ENCODE measurements at regions not wholly inside any gene's neighbourhood (a gene's known extent, or its start where the extent isn't known, plus 50 kb on each side); places are given as distances from the start of the nearest gene placed in this dataset.

- TF ChIP-seq, protein P1, sequence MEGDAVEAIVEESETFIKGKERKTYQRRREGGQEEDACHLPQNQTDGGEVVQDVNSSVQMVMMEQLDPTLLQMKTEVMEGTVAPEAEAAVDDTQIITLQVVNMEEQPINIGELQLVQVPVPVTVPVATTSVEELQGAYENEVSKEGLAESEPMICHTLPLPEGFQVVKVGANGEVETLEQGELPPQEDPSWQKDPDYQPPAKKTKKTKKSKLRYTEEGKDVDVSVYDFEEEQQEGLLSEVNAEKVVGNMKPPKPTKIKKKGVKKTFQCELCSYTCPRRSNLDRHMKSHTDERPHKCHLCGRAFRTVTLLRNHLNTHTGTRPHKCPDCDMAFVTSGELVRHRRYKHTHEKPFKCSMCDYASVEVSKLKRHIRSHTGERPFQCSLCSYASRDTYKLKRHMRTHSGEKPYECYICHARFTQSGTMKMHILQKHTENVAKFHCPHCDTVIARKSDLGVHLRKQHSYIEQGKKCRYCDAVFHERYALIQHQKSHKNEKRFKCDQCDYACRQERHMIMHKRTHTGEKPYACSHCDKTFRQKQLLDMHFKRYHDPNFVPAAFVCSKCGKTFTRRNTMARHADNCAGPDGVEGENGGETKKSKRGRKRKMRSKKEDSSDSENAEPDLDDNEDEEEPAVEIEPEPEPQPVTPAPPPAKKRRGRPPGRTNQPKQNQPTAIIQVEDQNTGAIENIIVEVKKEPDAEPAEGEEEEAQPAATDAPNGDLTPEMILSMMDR (conservative IDR thresholded peaks at IDR 0.05), result no peak
- peak overlapping the region; percentile 76 for H3K27ac ChIP-seq
Measured at GRCh38 chr3:56990641-56991015, 69.8 kb upstream of the SPATA12 start.

DNA sequence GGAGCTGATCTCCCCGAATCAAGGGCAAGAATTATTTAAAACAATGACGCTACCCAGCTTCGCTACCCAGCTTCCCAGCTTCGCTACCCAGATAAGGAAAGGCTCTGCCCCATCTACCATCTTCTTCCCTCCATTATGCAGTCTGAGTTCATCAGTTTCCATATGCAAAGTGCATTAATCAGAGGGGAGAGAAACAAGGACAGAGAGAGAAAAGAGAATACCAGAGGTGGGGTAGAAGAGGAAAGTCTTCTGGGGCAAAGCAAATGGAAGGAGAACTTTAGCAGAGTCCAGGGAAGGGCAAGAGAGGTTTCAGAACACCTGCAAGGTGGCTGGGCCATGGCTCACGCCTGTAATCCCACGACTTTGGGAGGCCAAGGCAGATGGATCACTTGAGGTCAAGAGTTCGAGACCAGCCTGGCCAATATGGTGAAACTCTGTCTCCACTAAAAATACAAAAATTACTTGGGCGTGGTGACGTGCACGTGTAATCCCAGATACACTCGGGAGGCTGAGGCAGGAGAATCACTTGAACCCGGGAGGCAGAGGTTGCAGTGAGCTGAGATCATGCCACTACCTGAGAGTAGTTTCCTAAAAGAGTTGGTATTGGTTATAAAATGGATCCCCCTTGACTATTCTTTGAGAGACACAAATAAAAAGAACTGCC, 70.4 kb upstream of the SPATA12 start:
- H3K27ac ChIP-seq, result peak overlapping the region; percentile 76
- TF ChIP-seq, protein P1 (conservative IDR thresholded peaks at IDR 0.05), result no peak

DNA sequence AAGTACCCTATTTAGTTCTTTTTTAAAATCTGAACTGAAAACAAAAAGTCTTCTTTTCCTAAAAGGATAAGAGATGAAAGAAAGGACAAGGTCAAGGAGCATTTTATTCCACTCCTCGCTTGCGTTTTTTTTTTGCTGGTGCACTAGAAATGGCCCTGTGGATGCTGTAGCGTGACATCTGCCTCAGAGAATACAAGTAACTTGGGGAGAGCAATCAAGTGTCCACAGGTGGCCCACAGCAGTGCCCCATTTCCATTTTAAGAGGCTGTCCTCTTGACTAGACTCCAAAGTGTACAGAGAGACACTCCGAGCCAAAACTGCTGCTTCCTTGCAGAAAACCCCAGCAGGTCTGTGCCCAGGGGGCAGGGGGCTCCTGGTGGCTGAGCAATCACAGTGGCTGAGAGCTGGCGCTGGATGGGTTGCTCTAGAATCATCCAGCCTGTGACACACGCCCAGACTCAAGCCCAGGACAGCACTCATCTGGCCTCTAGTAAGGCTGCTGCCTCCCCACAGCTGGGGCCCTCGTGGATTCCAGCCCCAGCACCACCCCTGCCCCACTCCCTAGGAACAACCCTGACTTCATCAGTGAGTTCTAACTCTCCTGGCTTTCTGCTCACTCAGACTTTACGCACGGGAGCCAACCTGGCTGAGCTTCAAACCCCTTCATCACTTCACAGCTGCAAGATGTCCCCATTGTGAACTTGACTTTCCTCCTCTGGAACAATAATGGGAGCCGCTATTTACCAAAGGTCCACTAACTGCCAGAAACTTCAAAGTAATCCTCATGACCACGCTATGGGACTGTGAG, 71.1 kb upstream of the SPATA12 start:
- TF ChIP-seq, protein P1 (conservative IDR thresholded peaks at IDR 0.05), result peak; percentile 57

GRCh38 chr3:56988458-56989168, 71.9 kb upstream of the SPATA12 start:
- TF ChIP-seq, protein P1 (conservative IDR thresholded peaks at IDR 0.05), result peak; percentile 91
- peak overlapping the region; percentile 76 for H3K27ac ChIP-seq

More for the DNA sequence above, 71.1 kb upstream of the SPATA12 start:
- H3K27ac ChIP-seq, result peak overlapping the region; percentile 76

DNA sequence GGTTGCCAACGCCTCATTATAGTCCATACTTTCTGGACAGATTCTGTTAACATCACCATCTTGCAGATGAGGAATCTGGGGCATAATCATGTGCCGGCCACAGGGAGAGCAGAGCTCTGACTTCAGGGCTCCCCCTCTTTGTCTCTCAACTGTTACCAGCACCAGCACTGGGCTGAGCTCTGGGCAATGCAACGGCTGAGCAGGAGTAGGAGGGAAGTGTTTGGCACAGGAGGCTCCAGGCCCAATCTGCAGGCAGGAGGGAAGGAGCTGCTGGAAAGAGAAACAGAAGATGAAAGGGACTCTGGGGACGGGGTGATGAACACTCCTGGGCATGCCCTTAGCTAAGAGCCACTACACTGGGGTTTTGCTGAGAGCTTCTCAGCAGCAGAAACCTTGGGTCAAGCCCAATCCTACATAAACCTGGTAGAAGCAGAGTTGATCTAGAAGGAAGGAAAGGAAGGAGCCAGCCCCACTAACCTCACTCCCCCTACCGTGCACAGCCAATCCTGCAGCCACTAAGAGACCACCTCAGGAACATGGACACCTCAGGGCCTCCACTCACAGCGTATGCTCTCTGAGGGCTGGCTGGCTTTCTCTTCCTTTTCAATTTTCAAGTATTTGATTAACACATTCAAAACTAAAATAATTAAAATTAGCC, 73.1 kb upstream of the SPATA12 start:
- no peak overlapping the region for H3K27ac ChIP-seq
- TF ChIP-seq, protein P1 (conservative IDR thresholded peaks at IDR 0.05), result no peak

DNA sequence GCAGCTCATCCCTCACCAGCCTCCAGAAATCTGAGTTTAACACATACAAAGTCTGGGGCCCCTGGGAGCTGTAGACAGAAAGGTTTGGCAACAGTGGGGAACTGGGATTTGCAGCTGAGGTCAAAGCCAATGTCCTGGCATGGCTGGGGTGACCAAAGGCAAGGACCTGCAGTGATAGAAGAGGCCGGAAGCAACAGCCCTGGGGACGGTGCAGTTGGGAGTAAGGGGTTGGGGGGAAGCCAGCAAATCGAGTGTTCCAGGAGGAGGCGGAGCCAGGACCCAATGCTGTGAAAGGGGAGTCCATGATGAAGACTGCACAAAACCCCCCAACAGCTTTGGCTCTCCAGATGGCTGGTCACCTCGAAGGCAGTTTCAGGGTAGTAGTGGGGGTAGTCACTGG, 74.1 kb upstream of the SPATA12 start:
- no peak overlapping the region for H3K27ac ChIP-seq
- TF ChIP-seq, protein P1 (conservative IDR thresholded peaks at IDR 0.05), result no peak

GRCh38 chr3:56985878-56986277, 74.6 kb upstream of the SPATA12 start:
- TF ChIP-seq, protein P1 (conservative IDR thresholded peaks at IDR 0.05), result no peak
- H3K27ac ChIP-seq, result no peak overlapping the region

Measured in VCaP (cell line).